PFSK-1 (cell line): ENCODE measurements at regions not wholly inside any gene's neighbourhood (a gene's known extent, or its start where the extent isn't known, plus 50 kb on each side); places are given as distances from the start of the nearest gene placed in this dataset.

Source experiments
- FOXP2 ChIP-seq: optimal IDR thresholded peaks from 2 replicates; pipeline ENCODE3; 2011; ENCODE audit warnings: borderline replicate concordance, control low read depth, inconsistent platforms; ENCODE audit not compliant: insufficient read depth; ENCODE audit errors: extremely low read length, extremely low read depth
- POLR2AphosphoS5 ChIP-seq: IDR thresholded peaks from 2 replicates; pipeline ENCODE4 v1.6.1; 2012; ENCODE audit warnings: low read depth, mild to moderate bottlenecking, control low read depth, low read length, moderate library complexity
- SIN3A ChIP-seq: IDR thresholded peaks from 2 replicates; pipeline ENCODE4 v1.6.1; 2012; ENCODE audit warnings: mild to moderate bottlenecking, low read length, moderate library complexity, borderline replicate concordance; ENCODE audit not compliant: insufficient read depth
- TAF1 ChIP-seq: IDR thresholded peaks from 2 replicates; pipeline ENCODE4 v1.6.1; 2012; ENCODE audit warnings: low read length, control low read depth, borderline replicate concordance; ENCODE audit not compliant: insufficient read depth
- TF ChIP-seq, protein P1 (sequence below), 2 experiments: IDR thresholded peaks; 2 replicates each; pipeline versions ENCODE4 v1.6.1 to v1.8.0; 2011 to 2012; ENCODE audit warnings: low read depth in 2 of 2, low read length in 2 of 2, control low read depth in 1 of 2, inconsistent platforms in 1 of 2, mild to moderate bottlenecking in 1 of 2, moderate library complexity in 1 of 2; ENCODE audit not compliant: insufficient read depth in 1 of 2

- TF ChIP-seq POLR2AphosphoS5: no peak
- no peak for TF ChIP-seq TAF1
- TF ChIP-seq SIN3A: no peak
- TF ChIP-seq, protein P1, sequence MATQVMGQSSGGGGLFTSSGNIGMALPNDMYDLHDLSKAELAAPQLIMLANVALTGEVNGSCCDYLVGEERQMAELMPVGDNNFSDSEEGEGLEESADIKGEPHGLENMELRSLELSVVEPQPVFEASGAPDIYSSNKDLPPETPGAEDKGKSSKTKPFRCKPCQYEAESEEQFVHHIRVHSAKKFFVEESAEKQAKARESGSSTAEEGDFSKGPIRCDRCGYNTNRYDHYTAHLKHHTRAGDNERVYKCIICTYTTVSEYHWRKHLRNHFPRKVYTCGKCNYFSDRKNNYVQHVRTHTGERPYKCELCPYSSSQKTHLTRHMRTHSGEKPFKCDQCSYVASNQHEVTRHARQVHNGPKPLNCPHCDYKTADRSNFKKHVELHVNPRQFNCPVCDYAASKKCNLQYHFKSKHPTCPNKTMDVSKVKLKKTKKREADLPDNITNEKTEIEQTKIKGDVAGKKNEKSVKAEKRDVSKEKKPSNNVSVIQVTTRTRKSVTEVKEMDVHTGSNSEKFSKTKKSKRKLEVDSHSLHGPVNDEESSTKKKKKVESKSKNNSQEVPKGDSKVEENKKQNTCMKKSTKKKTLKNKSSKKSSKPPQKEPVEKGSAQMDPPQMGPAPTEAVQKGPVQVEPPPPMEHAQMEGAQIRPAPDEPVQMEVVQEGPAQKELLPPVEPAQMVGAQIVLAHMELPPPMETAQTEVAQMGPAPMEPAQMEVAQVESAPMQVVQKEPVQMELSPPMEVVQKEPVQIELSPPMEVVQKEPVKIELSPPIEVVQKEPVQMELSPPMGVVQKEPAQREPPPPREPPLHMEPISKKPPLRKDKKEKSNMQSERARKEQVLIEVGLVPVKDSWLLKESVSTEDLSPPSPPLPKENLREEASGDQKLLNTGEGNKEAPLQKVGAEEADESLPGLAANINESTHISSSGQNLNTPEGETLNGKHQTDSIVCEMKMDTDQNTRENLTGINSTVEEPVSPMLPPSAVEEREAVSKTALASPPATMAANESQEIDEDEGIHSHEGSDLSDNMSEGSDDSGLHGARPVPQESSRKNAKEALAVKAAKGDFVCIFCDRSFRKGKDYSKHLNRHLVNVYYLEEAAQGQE (IDR thresholded peaks at IDR 0.05; ENCODE audit: insufficient read depth in 1 of 2, low read depth in 2 of 2, low read length in 2 of 2): no peak
- no peak for TF ChIP-seq FOXP2
These were observed 331.5 kb upstream of the ARGLU1 start for GRCh38 chr13:106899442-106899841.
